ENCODE measurements at regions not wholly inside any gene's neighbourhood (a gene's known extent, or its start where the extent isn't known, plus 50 kb on each side); places are given as distances from the start of the nearest gene placed in this dataset.
A peak's percentile ranks its signal among the peaks of the same experiment; 100 is the strongest.

DNA sequence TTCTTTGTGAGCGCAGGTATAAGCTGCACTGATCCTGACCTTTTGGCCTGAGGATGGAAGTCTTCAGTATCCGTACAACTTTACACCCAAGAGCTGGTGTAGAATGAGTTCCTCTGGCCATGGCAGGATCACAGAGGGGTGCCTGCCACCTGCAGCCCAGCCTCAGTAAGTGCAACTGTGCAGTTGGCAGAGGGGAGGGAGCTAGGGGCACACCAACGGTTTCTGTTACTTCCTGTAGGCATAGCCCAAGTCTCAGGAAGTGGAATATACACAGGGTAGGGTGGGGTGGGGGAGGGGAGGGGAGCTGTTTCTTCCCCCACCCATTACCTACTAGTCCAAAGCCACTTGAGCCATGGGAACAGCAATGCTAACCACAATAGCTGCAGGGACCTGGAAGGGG is 85.4 kb upstream of the GBA3 start:
- FAIRE-seq, result no peak
- Histone ChIP-seq H3K27ac (ENCODE audit: low read depth, low read length) (no peak overlapping the region), H2AK5ac (ENCODE audit: low read depth, low read length) (no peak overlapping the region), H4K8ac (ENCODE audit: extremely low read depth, insufficient read depth, low read length) (no peak overlapping the region), H3K4me1 (replicated peaks in 1 of 4; ENCODE audit: control insufficient read depth in 3 of 4, insufficient read depth in 4 of 4, low read length in 3 of 4) (no peaks in the 10 kb centered on the region), H4K20me1 (replicated peaks in 1 of 2; ENCODE audit: control insufficient read depth in 1 of 2, insufficient read depth in 2 of 2, low read length in 2 of 2) (no peaks in the 10 kb centered on the region), H3K27me3 (replicated peaks in 1 of 4; ENCODE audit: control insufficient read depth in 3 of 4, extremely low read depth in 1 of 4, insufficient read depth in 3 of 4, low read length in 3 of 4) (no peaks in the 10 kb centered on the region), H2AFZ (ENCODE audit: low read length) (no peak overlapping the region), H3K79me2 (ENCODE audit: control insufficient read depth in 1 of 2, insufficient read depth in 2 of 2, low read length in 2 of 2) (no peaks in the 10 kb centered on the region), H2BK12ac (ENCODE audit: low read depth, low read length) (no peak overlapping the region), H3K79me1 (ENCODE audit: low read depth, low read length) (no peaks in the 10 kb centered on the region), H3K18ac (ENCODE audit: extremely low read depth, low read length) (no peak overlapping the region), H3K14ac (ENCODE audit: insufficient read length) (no peak overlapping the region), H3K23ac (ENCODE audit: insufficient read length) (no peak overlapping the region), H3K23me2 (ENCODE audit: low read depth, low read length) (no peaks in the 10 kb centered on the region), H4K5ac (ENCODE audit: insufficient read length, low read depth, low read length) (no peak overlapping the region), H2BK5ac (ENCODE audit: low read depth, low read length) (no peak overlapping the region), H3K56ac (replicated peaks; ENCODE audit: insufficient read length, low read depth, low read length) (no peak overlapping the region), H3K9me3 (ENCODE audit: insufficient read depth in 2 of 2, low read depth in 1 of 2, low read length in 1 of 2) (no peaks in the 10 kb centered on the region), H3K4me3 (ENCODE audit: extremely low read depth in 1 of 4, insufficient read depth in 2 of 4, low read depth in 3 of 4, low read length in 4 of 4) (no peak overlapping the region), H2BK15ac (ENCODE audit: low read length) (no peak overlapping the region), H3K36me3 (ENCODE audit: control insufficient read depth in 2 of 4, insufficient read depth in 4 of 4, low read length in 3 of 4) (no peaks in the 10 kb centered on the region), H2BK20ac (ENCODE audit: low read length) (no peak overlapping the region), H4K91ac (replicated peaks; ENCODE audit: insufficient read length, low read length) (no peak overlapping the region), H3K4ac (replicated peaks; ENCODE audit: insufficient read length, low read depth, low read length) (no peak overlapping the region), H2BK120ac (replicated peaks; ENCODE audit: low read depth, low read length) (no peak overlapping the region), H3K9ac (replicated peaks in 1 of 4; ENCODE audit: extremely low read depth in 1 of 4, low read depth in 3 of 4, low read length in 3 of 4) (no peak overlapping the region), H3K4me2 (ENCODE audit: insufficient read depth in 1 of 2, low read depth in 2 of 2, low read length in 2 of 2) (no peak overlapping the region)
- DNase-seq (ENCODE audit: low read depth in 1 of 2, low spot score in 2 of 2), result peak in 1 of 2 experiments; percentile 21
- CTCF ChIA-PET (ENCODE audit: partially characterized antibody), result interaction anchor here (0.6 to 1.5 kb wide), 10 partner anchors 9 to 821 kb away, joined by 3 to 9 read pairs (median 3); no protein-coding TSS in a partner anchor
- WGBS, 2 experiments (ENCODE audit: extremely low coverage in 1 of 2, insufficient coverage in 1 of 2, insufficient read length in 1 of 2, insufficient replicate concordance in 2 of 2, low coverage in 1 of 2, low lambda C conversion rate in 2 of 2, missing lambda C conversion rate in 1 of 2), result 58% methylated on average over 3 of the region's 3 CpGs; no CpG with 5 or more reads in 1 of the 2 experiments
- POLR2A ChIA-PET (ENCODE audit: partially characterized antibody), result interaction anchor here (0.8 kb wide), 1 partner anchor 9 kb away, joined by 3 read pairs; no protein-coding TSS in a partner anchor
- TF ChIP-seq CHD1 (IDR thresholded peaks at IDR 0.05; ENCODE audit: low read depth, low read length), result no peak
- no peak for TF ChIP-seq EP300 (IDR thresholded peaks at IDR 0.05; ENCODE audit: borderline replicate concordance in 1 of 2, low read depth in 2 of 2, low read length in 2 of 2)
- no peak for TF ChIP-seq EGR1 (IDR thresholded peaks at IDR 0.05; ENCODE audit: borderline replicate concordance, low read depth, low read length)
- no peak for TF ChIP-seq YY1 (IDR thresholded peaks at IDR 0.05; ENCODE audit: low read depth, low read length)

Measured in H1 (cell line).